Smooth muscle cell (in vitro differentiated cells): ENCODE measurements at regions not wholly inside any gene's neighbourhood (a gene's known extent, or its start where the extent isn't known, plus 50 kb on each side); places are given as distances from the start of the nearest gene placed in this dataset.

Experiments used
- DNase-seq: peaks from one replicate; lab custom pipeline; 2025; ENCODE audit not compliant: unreplicated experiment; lab: John Stamatoyannopoulos, UW
- H2AFZ ChIP-seq: fragments of 200-600 bp; sonication (generic); 2 replicates; pipeline ENCODE4 v1.6.0; 2016; ENCODE audit warnings: antibody characterized with exemption, low read depth, mild to moderate bottlenecking
- H3F3A ChIP-seq: fragments of 200-600 bp; sonication (generic); 2 replicates; pipeline ENCODE4 v1.6.0; 2017; ENCODE audit warnings: antibody characterized with exemption, low read depth
- H3K27ac ChIP-seq: fragments of 200-600 bp; sonication (generic); 2 replicates; pipeline ENCODE4 v1.5.1; 2016; ENCODE audit warnings: low read depth, mild to moderate bottlenecking
- H3K27me3 ChIP-seq: fragments of 200-600 bp; sonication (generic); 2 replicates; pipeline ENCODE4 v1.6.1; 2016; ENCODE audit warnings: low read depth, mild to moderate bottlenecking
- H3K36me3 ChIP-seq: fragments of 200-600 bp; sonication (generic); 2 replicates; pipeline ENCODE4 v1.5.1; 2016; ENCODE audit warnings: low read depth
- H3K4me1 ChIP-seq: fragments of 200-600 bp; sonication (generic); 2 replicates; pipeline ENCODE4 v1.5.1; 2016; ENCODE audit warnings: low read depth
- H3K4me2 ChIP-seq: fragments of 200-600 bp; sonication (generic); 2 replicates; pipeline ENCODE4 v1.6.0; 2016; ENCODE audit warnings: mild to moderate bottlenecking
- H3K4me3 ChIP-seq: fragments of 200-600 bp; sonication (generic); 2 replicates; pipeline ENCODE4 v1.5.1; 2016; ENCODE audit warnings: mild to moderate bottlenecking
- H3K79me2 ChIP-seq: fragments of 200-600 bp; sonication (generic); 2 replicates; pipeline ENCODE4 v1.6.0; 2016; ENCODE audit warnings: low read depth, mild to moderate bottlenecking
- H3K9ac ChIP-seq: fragments of 200-600 bp; sonication (generic); 2 replicates; pipeline ENCODE4 v1.6.0; 2016; ENCODE audit warnings: low read depth
- H3K9me3 ChIP-seq: fragments of 200-600 bp; sonication (generic); replicated peaks from 2 replicates; pipeline ENCODE4 v1.5.1; 2016; ENCODE audit warnings: low read depth
- H4K20me1 ChIP-seq: fragments of 200-600 bp; sonication (generic); 2 replicates; pipeline ENCODE4 v1.6.0; 2016; ENCODE audit warnings: low read depth
- WGBS: methylation state at CpG from one replicate; pipeline ENCODE4 v1.1.7; 2016; ENCODE audit warnings: low lambda C conversion rate; 5-methylcytosine and 5-hydroxymethylcytosine counted together
- TF ChIP-seq, protein P1 (sequence below): fragments of 200-600 bp; sonication (generic); IDR thresholded peaks from 2 replicates; pipeline ENCODE4 v1.5.1; 2017; ENCODE audit warnings: borderline replicate concordance, mild to moderate bottlenecking, antibody characterized with exemption; ENCODE audit not compliant: insufficient read depth, poor library complexity, severe bottlenecking

DNA sequence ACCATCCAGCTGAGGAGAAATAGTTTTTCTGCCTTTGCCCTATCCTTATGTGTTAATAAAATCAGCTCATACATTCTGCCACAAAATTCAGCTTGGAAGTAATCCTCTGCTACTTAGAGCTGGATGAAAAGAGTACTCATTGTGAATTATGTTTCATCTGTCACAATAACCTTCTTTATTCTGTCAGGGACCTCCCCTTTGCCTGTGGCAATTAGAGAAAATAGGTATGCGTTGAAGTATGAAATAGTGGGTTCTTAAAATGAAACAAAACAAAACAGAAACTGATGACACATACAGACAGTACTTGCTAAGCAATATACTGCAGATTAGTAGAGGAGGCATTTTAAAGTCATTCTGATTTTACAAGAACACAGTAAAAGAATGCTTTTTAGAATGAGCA is 578.5 kb downstream of the USP25 start:
- H3K36me3 ChIP-seq = no peaks in the 10 kb centered on the region
- no peaks in the 10 kb centered on the region for H3K27me3 ChIP-seq
- no peaks in the 10 kb centered on the region for H3K79me2 ChIP-seq
- H3F3A ChIP-seq = no peaks in the 10 kb centered on the region
- H3K4me1 ChIP-seq = peaks cover 3% of the 10 kb centered on the region
- 58% methylated on average over 1 of the region's 1 CpG for WGBS
- H3K4me3 ChIP-seq = no peak overlapping the region
- H4K20me1 ChIP-seq = no peaks in the 10 kb centered on the region
- H2AFZ ChIP-seq = no peak overlapping the region
- H3K9ac ChIP-seq = no peak overlapping the region
- H3K9me3 ChIP-seq = no peaks in the 10 kb centered on the region
- no peak overlapping the region for H3K4me2 ChIP-seq
- no peak for DNase-seq
- no peak overlapping the region for H3K27ac ChIP-seq
- TF ChIP-seq, protein P1, sequence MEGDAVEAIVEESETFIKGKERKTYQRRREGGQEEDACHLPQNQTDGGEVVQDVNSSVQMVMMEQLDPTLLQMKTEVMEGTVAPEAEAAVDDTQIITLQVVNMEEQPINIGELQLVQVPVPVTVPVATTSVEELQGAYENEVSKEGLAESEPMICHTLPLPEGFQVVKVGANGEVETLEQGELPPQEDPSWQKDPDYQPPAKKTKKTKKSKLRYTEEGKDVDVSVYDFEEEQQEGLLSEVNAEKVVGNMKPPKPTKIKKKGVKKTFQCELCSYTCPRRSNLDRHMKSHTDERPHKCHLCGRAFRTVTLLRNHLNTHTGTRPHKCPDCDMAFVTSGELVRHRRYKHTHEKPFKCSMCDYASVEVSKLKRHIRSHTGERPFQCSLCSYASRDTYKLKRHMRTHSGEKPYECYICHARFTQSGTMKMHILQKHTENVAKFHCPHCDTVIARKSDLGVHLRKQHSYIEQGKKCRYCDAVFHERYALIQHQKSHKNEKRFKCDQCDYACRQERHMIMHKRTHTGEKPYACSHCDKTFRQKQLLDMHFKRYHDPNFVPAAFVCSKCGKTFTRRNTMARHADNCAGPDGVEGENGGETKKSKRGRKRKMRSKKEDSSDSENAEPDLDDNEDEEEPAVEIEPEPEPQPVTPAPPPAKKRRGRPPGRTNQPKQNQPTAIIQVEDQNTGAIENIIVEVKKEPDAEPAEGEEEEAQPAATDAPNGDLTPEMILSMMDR = no peak

DNA sequence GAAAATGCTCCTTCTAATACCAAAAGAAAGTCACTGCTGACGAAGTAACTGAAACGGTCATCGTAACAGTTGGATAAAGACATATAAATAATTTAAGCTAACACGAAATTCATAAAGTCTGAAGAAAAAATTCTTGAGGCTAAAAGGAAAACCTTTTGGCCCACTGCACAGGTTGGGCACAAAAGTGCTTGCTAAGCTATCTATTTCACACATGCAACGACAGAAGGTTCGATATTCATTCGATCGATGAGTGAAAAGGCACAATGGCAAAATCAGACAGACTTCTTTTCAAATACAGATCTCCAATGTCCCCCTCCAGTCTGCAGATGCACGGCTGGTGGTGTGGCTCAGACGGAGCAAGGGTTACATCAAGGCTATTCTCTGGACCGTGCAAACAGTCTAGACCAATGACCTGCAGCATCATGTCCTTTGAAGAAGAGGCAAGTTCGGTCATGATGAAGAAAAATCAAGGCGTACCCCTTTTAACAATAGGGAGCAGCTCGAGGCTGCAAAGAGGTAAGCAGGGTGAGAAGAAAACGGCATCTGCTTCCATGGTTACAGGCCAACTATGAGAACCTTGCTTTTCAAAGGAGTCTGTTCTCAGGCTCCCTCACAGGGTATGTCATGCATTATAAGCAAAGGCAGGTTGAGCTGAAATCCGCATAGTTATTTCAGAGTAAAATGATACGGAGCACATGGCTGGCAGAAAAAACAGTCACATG is 579.6 kb downstream of the USP25 start:
- H2AFZ ChIP-seq = no peak overlapping the region
- H3K4me1 ChIP-seq = peaks cover 3% of the 10 kb centered on the region
- H3K27ac ChIP-seq = no peak overlapping the region
- H4K20me1 ChIP-seq = no peaks in the 10 kb centered on the region
- H3K36me3 ChIP-seq = no peaks in the 10 kb centered on the region
- H3K4me2 ChIP-seq = no peak overlapping the region
- no peak overlapping the region for H3K9ac ChIP-seq
- no peaks in the 10 kb centered on the region for H3K9me3 ChIP-seq
- no peak overlapping the region for H3K4me3 ChIP-seq
- TF ChIP-seq, protein P1 = no peak
- no peaks in the 10 kb centered on the region for H3K27me3 ChIP-seq
- WGBS = 94% methylated on average over 17 of the region's 17 CpGs
- H3F3A ChIP-seq = no peaks in the 10 kb centered on the region
- no peaks in the 10 kb centered on the region for H3K79me2 ChIP-seq
- no peak for DNase-seq

DNA sequence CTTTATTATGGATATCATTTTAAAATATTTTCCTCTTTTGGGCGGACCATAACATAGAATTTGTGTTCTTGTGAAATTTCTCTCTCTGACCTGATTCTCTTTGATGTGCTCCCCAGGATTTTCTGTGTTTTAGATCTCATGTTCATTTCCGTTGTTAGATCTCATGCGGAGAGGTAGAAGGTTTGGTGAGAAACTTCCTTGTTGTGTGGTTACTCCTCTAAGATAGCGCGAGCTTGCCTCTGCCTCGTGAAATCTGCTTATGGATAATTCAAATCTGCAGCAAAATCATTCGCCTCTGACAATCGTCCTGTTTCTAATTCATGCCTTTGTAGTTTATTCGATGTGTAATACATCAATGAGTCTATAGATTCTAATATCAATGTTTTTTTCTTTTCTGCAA is 580.4 kb downstream of the USP25 start:
- Histone ChIP-seq H3K4me3 (no peak overlapping the region), H4K20me1 (no peaks in the 10 kb centered on the region), H3K36me3 (no peaks in the 10 kb centered on the region), H3K79me2 (no peaks in the 10 kb centered on the region), H3K4me1 (peaks cover 3% of the 10 kb centered on the region), H3K27ac (no peak overlapping the region), H3K4me2 (no peak overlapping the region), H2AFZ (no peak overlapping the region), H3F3A (no peaks in the 10 kb centered on the region), H3K9me3 (no peaks in the 10 kb centered on the region), H3K27me3 (no peaks in the 10 kb centered on the region), H3K9ac (no peak overlapping the region)
- 94% methylated on average over 9 of the region's 9 CpGs for WGBS
- no peak for DNase-seq
- TF ChIP-seq, protein P1 = no peak

DNA sequence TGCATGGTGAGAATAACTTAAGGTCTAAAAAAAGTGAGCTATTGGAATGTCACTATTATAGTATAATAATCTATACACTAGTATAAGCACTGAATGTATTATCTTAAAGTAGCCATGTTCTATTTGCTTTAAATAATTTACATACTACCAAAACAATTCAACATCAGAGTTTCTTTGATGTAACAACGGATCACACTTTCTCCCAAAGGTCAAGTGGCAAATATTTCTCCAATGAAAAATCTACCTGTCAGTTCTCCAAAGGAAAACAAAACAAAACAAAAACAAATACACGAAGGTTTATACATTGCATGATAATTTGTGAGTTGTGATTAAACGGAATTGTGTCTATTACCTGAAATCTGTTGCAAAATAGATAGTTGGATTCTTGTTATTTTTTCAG is 581.4 kb downstream of the USP25 start:
- 87% methylated on average over 3 of the region's 3 CpGs for WGBS
- Histone ChIP-seq H3K9ac (no peak overlapping the region), H3K27ac (no peak overlapping the region), H3K4me1 (no peaks in the 10 kb centered on the region), H3K4me2 (no peak overlapping the region), H3K36me3 (no peaks in the 10 kb centered on the region), H3K9me3 (no peaks in the 10 kb centered on the region), H3F3A (no peaks in the 10 kb centered on the region), H4K20me1 (no peaks in the 10 kb centered on the region), H3K27me3 (no peaks in the 10 kb centered on the region), H3K4me3 (no peak overlapping the region), H2AFZ (no peak overlapping the region), H3K79me2 (no peaks in the 10 kb centered on the region)
- no peak for DNase-seq
- TF ChIP-seq, protein P1 = no peak
